Tibial nerve (tissue), 3 donors: ENCODE measurements at regions not wholly inside any gene's neighbourhood (a gene's known extent, or its start where the extent isn't known, plus 50 kb on each side); places are given as distances from the start of the nearest gene placed in this dataset.

Experiments
- CTCF ChIP-seq, 5 experiments: fragments of 200-600 bp in 3 of 5; fragments of 450-650 bp in 2 of 5; sonication (generic) in 3 of 5; IDR thresholded peaks; one replicate each; pipeline ENCODE4 v1.5.1; 2016 to 2019; ENCODE audit warnings: antibody characterized with exemption in 5 of 5, mild to moderate bottlenecking in 3 of 5, moderate library complexity in 2 of 5
- POLR2A ChIP-seq, 2 donors: fragments of 450-650 bp; IDR thresholded peaks; one replicate each; pipeline ENCODE4 v1.6.1; 2017; ENCODE audit warnings: antibody characterized with exemption in 2 of 2, mild to moderate bottlenecking in 2 of 2, moderate library complexity in 2 of 2

- TF ChIP-seq CTCF (IDR thresholded peaks at IDR 0.05) (no peak), POLR2A (IDR thresholded peaks at IDR 0.05) (no peak)
Measured at GRCh38 chr5:28414619-28415018, 1376.2 kb upstream of the CDH9 start.
